ENCODE measurements at regions not wholly inside any gene's neighbourhood (a gene's known extent, or its start where the extent isn't known, plus 50 kb on each side); places are given as distances from the start of the nearest gene placed in this dataset.

DNA sequence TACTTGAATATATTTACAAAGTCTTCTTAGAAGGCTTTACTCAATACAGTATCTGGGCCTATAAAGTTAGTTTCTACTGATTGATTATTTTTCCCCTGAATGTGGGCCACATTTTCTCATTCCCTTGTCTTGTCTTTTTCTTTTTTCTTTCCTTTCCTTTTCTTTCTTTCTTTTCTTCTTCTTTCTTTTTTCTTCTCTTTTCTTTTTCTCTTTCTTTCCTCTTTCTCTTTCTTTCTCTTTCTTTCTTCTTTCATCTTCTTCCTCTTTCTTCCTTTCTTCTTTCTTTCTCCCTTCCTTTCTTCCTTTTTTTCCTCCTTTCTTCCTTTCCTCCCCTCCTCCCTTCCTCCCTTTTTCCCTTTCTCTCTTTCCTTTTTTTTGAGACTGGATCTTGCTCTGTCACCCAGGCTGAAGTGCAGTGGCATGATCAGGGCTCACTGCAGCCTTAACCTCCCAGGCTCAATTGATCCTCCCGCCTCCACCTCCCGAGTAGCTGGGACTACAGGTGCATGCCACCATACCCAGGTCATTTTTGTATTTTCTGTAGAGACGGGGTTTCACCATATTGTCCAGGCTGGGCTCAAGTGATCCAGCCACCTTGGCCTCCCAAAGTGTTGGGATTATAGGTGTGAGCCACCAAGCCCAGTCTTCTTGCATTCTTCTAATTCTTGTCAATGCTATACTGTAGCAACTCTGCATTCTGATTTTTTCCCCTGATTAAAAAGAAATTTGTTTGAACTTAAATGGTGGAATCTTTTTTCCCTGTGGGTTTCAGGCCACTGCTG is 133.1 kb upstream of the FBXO11 start:
- Mint-ChIP-seq H3K4me1 (ENCODE audit: low read depth, unreplicated experiment) (peaks cover 4% of the 10 kb centered on the region), H3K27me3 (ENCODE audit: unreplicated experiment) (no peaks in the 10 kb centered on the region), H3K9me3 (ENCODE audit: unreplicated experiment) (peaks cover 2% of the 10 kb centered on the region), H3K27ac (ENCODE audit: unreplicated experiment) (no peak overlapping the region), H3K4me3 (ENCODE audit: unreplicated experiment) (no peak overlapping the region), H3K36me3 (ENCODE audit: unreplicated experiment) (peaks cover 5% of the 10 kb centered on the region)
- TF ChIP-seq, protein P1, sequence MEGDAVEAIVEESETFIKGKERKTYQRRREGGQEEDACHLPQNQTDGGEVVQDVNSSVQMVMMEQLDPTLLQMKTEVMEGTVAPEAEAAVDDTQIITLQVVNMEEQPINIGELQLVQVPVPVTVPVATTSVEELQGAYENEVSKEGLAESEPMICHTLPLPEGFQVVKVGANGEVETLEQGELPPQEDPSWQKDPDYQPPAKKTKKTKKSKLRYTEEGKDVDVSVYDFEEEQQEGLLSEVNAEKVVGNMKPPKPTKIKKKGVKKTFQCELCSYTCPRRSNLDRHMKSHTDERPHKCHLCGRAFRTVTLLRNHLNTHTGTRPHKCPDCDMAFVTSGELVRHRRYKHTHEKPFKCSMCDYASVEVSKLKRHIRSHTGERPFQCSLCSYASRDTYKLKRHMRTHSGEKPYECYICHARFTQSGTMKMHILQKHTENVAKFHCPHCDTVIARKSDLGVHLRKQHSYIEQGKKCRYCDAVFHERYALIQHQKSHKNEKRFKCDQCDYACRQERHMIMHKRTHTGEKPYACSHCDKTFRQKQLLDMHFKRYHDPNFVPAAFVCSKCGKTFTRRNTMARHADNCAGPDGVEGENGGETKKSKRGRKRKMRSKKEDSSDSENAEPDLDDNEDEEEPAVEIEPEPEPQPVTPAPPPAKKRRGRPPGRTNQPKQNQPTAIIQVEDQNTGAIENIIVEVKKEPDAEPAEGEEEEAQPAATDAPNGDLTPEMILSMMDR (IDR thresholded peaks at IDR 0.05; ENCODE audit: partially characterized antibody, unreplicated experiment) = no peak
- DNase-seq = no peak

DNA sequence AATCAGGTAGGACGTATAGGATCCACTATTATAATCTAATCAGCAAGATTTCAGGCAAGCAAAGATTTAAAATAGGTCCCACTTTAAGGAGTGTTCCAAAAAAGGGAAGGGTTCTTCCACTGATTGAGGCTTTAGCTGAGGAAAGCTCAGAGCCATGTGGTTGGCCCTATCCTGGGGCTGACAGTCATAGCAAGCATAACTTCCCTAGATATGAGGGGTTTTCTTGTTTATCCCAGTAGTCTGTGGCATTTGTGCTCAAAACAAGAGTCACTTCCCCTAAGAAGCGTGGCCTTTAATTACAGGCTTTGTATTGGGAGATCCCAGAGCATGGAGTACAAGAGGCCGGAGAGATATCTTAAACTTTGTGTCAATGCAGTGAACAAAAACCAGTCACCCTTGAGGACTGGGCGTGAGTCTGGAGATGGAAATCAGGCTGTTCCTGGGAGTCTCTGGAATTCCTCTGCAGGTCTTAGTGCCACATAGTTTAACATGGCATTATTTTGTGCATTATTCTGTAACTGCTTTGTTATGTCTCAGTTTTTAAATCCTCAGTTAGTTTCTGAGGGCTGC is 136.9 kb upstream of the FBXO11 start:
- peaks cover 2% of the 10 kb centered on the region for H3K9me3 Mint-ChIP-seq (ENCODE audit: unreplicated experiment)
- no peaks in the 10 kb centered on the region for H3K27me3 Mint-ChIP-seq (ENCODE audit: unreplicated experiment)
- TF ChIP-seq, protein P1 (IDR thresholded peaks at IDR 0.05; ENCODE audit: partially characterized antibody, unreplicated experiment) = no peak
- no peaks in the 10 kb centered on the region for H3K36me3 Mint-ChIP-seq (ENCODE audit: unreplicated experiment)
- H3K4me1 Mint-ChIP-seq (ENCODE audit: low read depth, unreplicated experiment) = peaks cover 4% of the 10 kb centered on the region
- DNase-seq = no peak
- no peak overlapping the region for H3K4me3 Mint-ChIP-seq (ENCODE audit: unreplicated experiment)
- no peak overlapping the region for H3K27ac Mint-ChIP-seq (ENCODE audit: unreplicated experiment)

DNA sequence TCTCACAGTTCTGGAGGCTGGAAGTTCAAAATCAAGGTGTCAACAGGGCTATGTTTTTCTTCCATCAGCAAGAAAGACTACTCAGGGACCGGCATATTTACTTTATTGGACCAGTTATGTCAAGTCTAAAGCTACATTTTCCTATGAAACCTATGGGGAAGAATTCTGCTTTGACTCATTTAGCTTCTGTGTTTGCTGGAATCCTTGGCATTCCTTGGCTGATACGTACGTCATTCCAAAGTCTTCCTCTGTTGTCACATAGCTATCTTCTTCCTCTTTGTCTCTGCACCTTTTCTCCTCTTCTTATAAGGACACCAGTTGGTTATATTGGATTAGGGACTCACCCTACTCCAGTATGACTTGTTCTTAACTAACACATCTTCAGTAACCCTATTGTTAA is 137.4 kb upstream of the FBXO11 start:
- Mint-ChIP-seq H3K9me3 (ENCODE audit: unreplicated experiment) (peaks cover 2% of the 10 kb centered on the region), H3K4me3 (ENCODE audit: unreplicated experiment) (no peak overlapping the region), H3K27me3 (ENCODE audit: unreplicated experiment) (no peaks in the 10 kb centered on the region), H3K4me1 (ENCODE audit: low read depth, unreplicated experiment) (peaks cover 4% of the 10 kb centered on the region), H3K36me3 (ENCODE audit: unreplicated experiment) (no peaks in the 10 kb centered on the region), H3K27ac (ENCODE audit: unreplicated experiment) (no peak overlapping the region)
- DNase-seq = no peak
- TF ChIP-seq, protein P1 (IDR thresholded peaks at IDR 0.05; ENCODE audit: partially characterized antibody, unreplicated experiment) = no peak

DNA sequence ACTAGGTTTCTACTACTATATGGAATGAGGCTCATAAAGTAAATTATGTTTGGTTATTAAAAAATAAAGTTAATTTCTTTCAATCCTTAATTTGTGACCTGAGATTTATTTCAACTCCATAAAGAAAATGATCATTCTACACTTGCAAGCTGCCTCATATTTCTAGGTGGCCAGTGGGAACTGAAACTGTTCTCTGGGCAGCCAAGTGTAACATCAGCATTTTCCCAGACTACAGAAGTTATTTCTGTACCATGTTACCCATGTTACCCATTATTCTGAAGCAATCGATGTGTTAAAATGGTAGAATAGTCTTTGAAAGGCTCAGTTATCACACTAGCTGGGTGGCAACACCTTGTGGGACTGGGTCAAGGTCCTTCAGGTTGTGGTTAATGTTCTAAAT is 139.3 kb upstream of the FBXO11 start:
- no peak overlapping the region for H3K4me3 Mint-ChIP-seq (ENCODE audit: unreplicated experiment)
- H3K27me3 Mint-ChIP-seq (ENCODE audit: unreplicated experiment) = no peaks in the 10 kb centered on the region
- peaks cover 7% of the 10 kb centered on the region for H3K4me1 Mint-ChIP-seq (ENCODE audit: low read depth, unreplicated experiment)
- no peaks in the 10 kb centered on the region for H3K36me3 Mint-ChIP-seq (ENCODE audit: unreplicated experiment)
- no peak overlapping the region for H3K27ac Mint-ChIP-seq (ENCODE audit: unreplicated experiment)
- TF ChIP-seq, protein P1 (IDR thresholded peaks at IDR 0.05; ENCODE audit: partially characterized antibody, unreplicated experiment) = no peak
- H3K9me3 Mint-ChIP-seq (ENCODE audit: unreplicated experiment) = peaks cover 2% of the 10 kb centered on the region
- no peak for DNase-seq

DNA sequence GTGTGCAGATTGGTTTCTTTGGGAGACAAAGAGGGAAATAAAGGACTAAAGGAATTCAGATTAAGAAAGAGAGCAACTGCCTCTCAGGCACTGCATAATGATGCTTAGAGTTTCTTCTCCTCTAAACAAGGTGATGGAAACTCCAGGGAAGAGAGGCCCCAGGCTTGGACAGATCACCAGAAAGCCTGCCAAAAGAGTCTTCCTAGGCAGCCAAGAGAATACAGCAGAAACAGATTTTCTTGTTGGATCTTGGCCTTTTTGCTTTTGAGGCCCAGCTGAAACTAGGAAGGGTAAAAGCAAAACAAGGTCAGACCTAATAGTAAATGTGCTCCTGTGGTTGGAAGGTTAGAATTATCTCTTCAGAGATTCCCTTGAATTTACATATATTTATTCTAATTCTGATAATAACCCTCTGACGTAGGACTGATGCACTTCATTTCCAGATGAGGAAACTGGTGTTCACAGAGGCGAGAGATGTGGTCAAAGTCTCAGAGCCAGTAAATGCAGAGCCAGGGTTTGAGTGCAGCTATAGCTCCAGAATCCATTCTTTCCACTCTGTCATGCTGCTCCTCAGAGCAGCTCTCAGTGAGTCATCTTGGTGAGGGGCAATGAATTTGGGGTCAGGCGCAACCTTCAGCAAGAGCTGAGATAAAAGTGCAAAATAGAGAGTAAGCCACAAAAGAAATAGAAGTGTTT is 142.3 kb upstream of the FBXO11 start:
- Mint-ChIP-seq H3K27ac (ENCODE audit: unreplicated experiment) (peak overlapping the region; percentile 18), H3K4me3 (ENCODE audit: unreplicated experiment) (peak overlapping the region; percentile 82)

More for the DNA sequence above, 142.3 kb upstream of the FBXO11 start:
- H3K36me3 Mint-ChIP-seq (ENCODE audit: unreplicated experiment) = no peaks in the 10 kb centered on the region
- DNase-seq = no peak
- peaks cover 3% of the 10 kb centered on the region for H3K4me1 Mint-ChIP-seq (ENCODE audit: low read depth, unreplicated experiment)
- peaks cover 3% of the 10 kb centered on the region for H3K9me3 Mint-ChIP-seq (ENCODE audit: unreplicated experiment)
- TF ChIP-seq, protein P1 (IDR thresholded peaks at IDR 0.05; ENCODE audit: partially characterized antibody, unreplicated experiment) = no peak
- H3K27me3 Mint-ChIP-seq (ENCODE audit: unreplicated experiment) = no peaks in the 10 kb centered on the region
